ENCODE measurements at regions not wholly inside any gene's neighbourhood (a gene's known extent, or its start where the extent isn't known, plus 50 kb on each side); places are given as distances from the start of the nearest gene placed in this dataset.

GRCh38 chr2:66340521-66340920 lies 94.4 kb upstream of the MEIS1 start:
- no peaks in the 10 kb centered on the region for H3K27me3 Mint-ChIP-seq (ENCODE audit: low read depth)
- no peak overlapping the region for H3K4me3 Mint-ChIP-seq
- no peaks in the 10 kb centered on the region for H3K36me3 Mint-ChIP-seq (ENCODE audit: low read depth)
- no peaks in the 10 kb centered on the region for H3K4me1 Mint-ChIP-seq
- TF ChIP-seq CTCF (conservative IDR thresholded peaks at IDR 0.05): no peak
- no peak for DNase-seq (ENCODE audit: low read depth, low spot score)
- H3K9me3 Mint-ChIP-seq: peaks cover 9% of the 10 kb centered on the region
- no peak overlapping the region for H3K27ac Mint-ChIP-seq (ENCODE audit: unreplicated experiment)

GRCh38 chr2:66334237-66335029 lies 100.5 kb upstream of the MEIS1 start:
- no peaks in the 10 kb centered on the region for H3K27me3 Mint-ChIP-seq (ENCODE audit: low read depth)
- H3K9me3 Mint-ChIP-seq: no peaks in the 10 kb centered on the region
- no peak for DNase-seq (ENCODE audit: low read depth, low spot score)
- H3K4me1 Mint-ChIP-seq: peaks cover 10% of the 10 kb centered on the region
- H3K27ac Mint-ChIP-seq (ENCODE audit: unreplicated experiment): no peak overlapping the region
- no peak for TF ChIP-seq CTCF (conservative IDR thresholded peaks at IDR 0.05)
- no peak overlapping the region for H3K4me3 Mint-ChIP-seq
- H3K36me3 Mint-ChIP-seq (ENCODE audit: low read depth): no peaks in the 10 kb centered on the region

GRCh38 chr2:66331176-66331575 lies 103.7 kb upstream of the MEIS1 start:
- no peak for DNase-seq (ENCODE audit: low read depth, low spot score)
- Mint-ChIP-seq H3K27me3 (ENCODE audit: low read depth) (no peaks in the 10 kb centered on the region), H3K27ac (ENCODE audit: unreplicated experiment) (peak overlapping the region; percentile 20), H3K36me3 (ENCODE audit: low read depth) (no peaks in the 10 kb centered on the region), H3K9me3 (no peaks in the 10 kb centered on the region), H3K4me3 (no peak overlapping the region), H3K4me1 (peaks cover 10% of the 10 kb centered on the region)
- TF ChIP-seq CTCF (conservative IDR thresholded peaks at IDR 0.05): no peak

GRCh38 chr2:66329081-66329605 lies 105.8 kb upstream of the MEIS1 start:
- Mint-ChIP-seq H3K36me3 (ENCODE audit: low read depth) (no peaks in the 10 kb centered on the region), H3K27me3 (ENCODE audit: low read depth) (no peaks in the 10 kb centered on the region), H3K4me3 (no peak overlapping the region), H3K27ac (ENCODE audit: unreplicated experiment) (peak overlapping the region; percentile 58), H3K9me3 (no peaks in the 10 kb centered on the region), H3K4me1 (peaks cover 2% of the 10 kb centered on the region)
- DNase-seq (ENCODE audit: low read depth, low spot score): no peak
- no peak for TF ChIP-seq CTCF (conservative IDR thresholded peaks at IDR 0.05)

DNA sequence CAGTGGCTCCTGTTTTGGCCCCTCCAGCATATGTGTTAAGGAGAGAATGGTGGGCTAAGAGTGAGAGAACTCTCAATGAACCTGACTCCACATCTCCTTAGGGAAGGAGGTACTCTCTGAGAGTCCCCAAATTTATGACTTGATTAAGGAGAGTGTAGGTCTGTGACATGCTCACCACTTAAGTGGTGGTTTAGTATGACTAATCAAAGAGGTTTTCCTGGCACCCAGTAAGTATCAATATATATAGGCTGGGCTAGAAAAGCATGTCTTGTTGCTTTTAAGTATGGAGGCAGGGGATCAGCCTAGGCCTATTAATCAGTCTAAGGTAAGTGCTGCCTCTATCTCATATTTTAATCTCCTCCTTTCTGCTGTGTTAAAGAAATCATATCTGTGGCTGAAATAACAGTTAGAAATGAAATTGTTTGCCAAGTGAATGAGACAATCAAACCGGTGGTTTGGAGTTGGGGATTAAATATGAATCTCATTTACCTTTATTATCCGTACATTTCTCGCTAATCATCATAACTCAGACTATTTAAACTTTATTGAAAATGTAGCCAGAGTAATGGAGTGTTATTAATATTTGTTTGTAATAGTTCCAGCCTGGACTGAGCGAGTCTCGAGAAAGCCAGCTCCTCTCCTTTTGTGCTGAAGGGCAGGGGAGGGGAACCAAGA lies 107.7 kb upstream of the MEIS1 start:
- no peak for TF ChIP-seq CTCF (conservative IDR thresholded peaks at IDR 0.05)
- Mint-ChIP-seq H3K4me3 (no peak overlapping the region), H3K27ac (ENCODE audit: unreplicated experiment) (no peak overlapping the region), H3K27me3 (ENCODE audit: low read depth) (no peaks in the 10 kb centered on the region), H3K4me1 (peaks cover 16% of the 10 kb centered on the region), H3K36me3 (ENCODE audit: low read depth) (no peaks in the 10 kb centered on the region), H3K9me3 (no peaks in the 10 kb centered on the region)
- no peak for DNase-seq (ENCODE audit: low read depth, low spot score)

All from neural crest cell (in vitro differentiated cells).